GM12892 (cell line): ENCODE measurements at regions not wholly inside any gene's neighbourhood (a gene's known extent, or its start where the extent isn't known, plus 50 kb on each side); places are given as distances from the start of the nearest gene placed in this dataset.
"Not testable (repeated sequence)": the region's sequence is repeated elsewhere in the genome, so short reads cannot be mapped to it uniquely, and the experiment has no call there.

Source experiments
- POLR2A ChIP-seq: IDR thresholded peaks from 2 replicates; pipeline ENCODE4 v1.6.1; 2011; ENCODE audit warnings: low read depth, low read length, control low read depth
- TAF1 ChIP-seq: IDR thresholded peaks from 2 replicates; pipeline ENCODE4 v1.6.1; 2011; ENCODE audit warnings: low read depth, mild to moderate bottlenecking, control low read depth, low read length, borderline replicate concordance

DNA sequence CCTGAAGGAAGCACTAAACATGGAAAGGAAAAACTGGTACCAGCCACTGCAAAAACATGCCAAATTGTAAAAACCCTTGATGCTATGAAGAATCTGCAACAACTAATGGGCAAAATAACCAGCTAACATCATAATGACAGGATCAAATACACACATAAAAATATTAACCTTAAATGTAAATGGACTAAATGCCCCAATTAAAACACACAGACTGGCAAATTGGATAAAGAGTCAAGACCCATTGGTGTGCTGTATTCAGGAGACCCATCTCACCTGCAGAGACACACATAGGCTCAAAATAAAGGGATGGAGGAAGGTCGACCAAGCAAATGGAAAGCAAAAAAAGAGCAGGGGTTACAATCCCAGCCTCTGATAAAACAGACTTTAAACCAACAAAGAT is 87.7 kb upstream of the DNAJC1 start:
- TF ChIP-seq POLR2A, TAF1: not testable (repeated sequence)
